GM19023 (cell line): ENCODE measurements at regions not wholly inside any gene's neighbourhood (a gene's known extent, or its start where the extent isn't known, plus 50 kb on each side); places are given as distances from the start of the nearest gene placed in this dataset.

Source experiments
- ATAC-seq: cut with Tn5 transposase; IDR thresholded peaks from one replicate; pipeline ENCODE4 v1.9.1; 2021; ENCODE audit warnings: mild to moderate bottlenecking, moderate library complexity; ENCODE audit not compliant: unreplicated experiment

GRCh38 chr14:61110316-61111082, 129.5 kb downstream of the SLC38A6 start:
- ATAC-seq: no peak

GRCh38 chr14:61109288-61109687, 128.2 kb downstream of the SLC38A6 start:
- ATAC-seq: no peak

- ATAC-seq: no peak
Measured at GRCh38 chr14:61108496-61109141, 127.6 kb downstream of the SLC38A6 start.

GRCh38 chr14:61107869-61108493, 126.9 kb downstream of the SLC38A6 start:
- ATAC-seq: no peak

GRCh38 chr14:61106959-61107641, 126.1 kb downstream of the SLC38A6 start:
- no peak for ATAC-seq

GRCh38 chr14:61106271-61106958, 125.4 kb downstream of the SLC38A6 start:
- ATAC-seq: no peak

- no peak for ATAC-seq
Measured at GRCh38 chr14:61104358-61104757, 123.3 kb downstream of the SLC38A6 start.

- peak; percentile 70 for ATAC-seq
Measured at GRCh38 chr14:61103541-61104339, 122.7 kb downstream of the SLC38A6 start.

GRCh38 chr14:61102549-61103466, 121.8 kb downstream of the SLC38A6 start:
- ATAC-seq: no peak
